ENCODE measurements at regions not wholly inside any gene's neighbourhood (a gene's known extent, or its start where the extent isn't known, plus 50 kb on each side); places are given as distances from the start of the nearest gene placed in this dataset.
A peak's percentile ranks its signal among the peaks of the same experiment; 100 is the strongest.
"Not testable (repeated sequence)": the region's sequence is repeated elsewhere in the genome, so short reads cannot be mapped to it uniquely, and the experiment has no call there.

- no peak for DNase-seq
These were observed 1465.4 kb upstream of the FLRT2 start for GRCh38 chr14:84064316-84065125.

GRCh38 chr14:84065811-84066210 is 1464.1 kb upstream of the FLRT2 start:
- no peak for DNase-seq

DNA sequence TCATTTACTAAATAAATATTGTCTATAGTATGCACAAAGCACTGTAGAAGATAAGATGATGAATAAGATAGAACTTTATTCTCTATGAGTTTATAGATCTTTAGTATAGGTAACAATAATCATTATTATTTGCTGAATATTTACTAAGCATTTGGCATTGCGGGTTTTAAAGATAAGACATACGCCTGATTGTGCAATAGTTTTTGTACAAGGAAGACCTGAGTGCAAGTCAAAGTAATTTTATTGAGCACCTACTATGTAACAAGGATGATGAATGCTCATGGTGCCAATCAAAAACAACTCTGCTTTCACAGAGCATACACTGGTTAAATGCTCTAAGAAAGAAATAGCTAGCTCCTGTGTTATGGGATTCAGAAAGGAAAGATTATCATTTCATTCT is 1461.7 kb upstream of the FLRT2 start:
- no peak for DNase-seq

DNA sequence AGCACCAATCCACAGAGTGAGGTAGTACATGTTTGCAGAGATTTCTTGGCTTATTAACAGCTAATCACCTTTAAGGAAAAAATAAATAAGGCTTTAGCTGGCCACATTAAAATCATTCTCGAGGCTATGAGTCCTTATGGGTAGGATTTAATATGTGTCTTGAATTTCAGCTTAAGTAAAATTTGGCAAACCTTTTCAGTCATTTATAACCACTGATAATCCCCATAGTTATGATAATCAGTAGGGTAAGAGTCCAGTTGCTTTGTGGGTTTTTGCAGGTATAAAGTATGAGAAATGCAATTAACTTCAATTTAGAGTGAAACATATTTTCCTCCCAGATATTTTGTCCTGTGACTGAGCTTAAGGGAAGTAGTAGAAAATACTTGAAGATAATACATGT is 1458.9 kb upstream of the FLRT2 start:
- DNase-seq, result no peak

DNA sequence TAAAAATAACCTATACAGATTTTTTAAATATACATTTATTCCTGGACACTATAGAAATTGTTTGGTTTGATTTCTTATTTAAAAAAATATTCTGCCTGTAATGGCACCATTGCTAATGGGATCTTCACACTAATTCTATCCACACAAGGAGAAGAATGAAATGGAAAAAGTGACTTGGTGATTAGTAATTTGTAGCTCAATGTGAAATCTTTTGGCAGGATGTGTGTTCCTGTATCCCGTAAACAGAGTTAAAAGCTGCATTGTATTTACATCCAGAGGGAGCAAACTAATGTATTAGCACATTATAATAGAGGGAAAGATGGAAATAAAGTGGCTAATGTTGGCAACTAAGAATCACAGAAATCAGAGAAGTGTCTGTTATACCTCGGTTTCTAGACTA is 1455.3 kb upstream of the FLRT2 start:
- no peak for DNase-seq

DNA sequence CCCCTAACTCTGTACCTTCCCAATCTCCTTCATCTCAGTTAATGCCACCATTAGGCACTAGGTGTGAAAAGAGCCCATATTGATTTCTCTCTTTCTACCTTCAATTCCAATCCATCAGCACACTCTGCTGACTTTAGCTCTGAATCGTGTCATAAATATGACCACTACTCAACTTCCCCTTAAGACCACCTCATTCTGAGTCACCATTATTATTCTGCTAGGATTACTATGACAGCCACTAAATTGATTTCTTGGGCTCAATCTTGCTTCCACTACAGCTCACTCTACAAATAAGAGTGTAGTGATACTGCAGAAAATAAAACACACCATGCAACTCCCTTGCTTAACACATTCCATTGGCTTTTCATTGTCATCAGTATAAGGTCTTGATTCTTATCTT is 1449.0 kb upstream of the FLRT2 start:
- DNase-seq, result no peak

DNA sequence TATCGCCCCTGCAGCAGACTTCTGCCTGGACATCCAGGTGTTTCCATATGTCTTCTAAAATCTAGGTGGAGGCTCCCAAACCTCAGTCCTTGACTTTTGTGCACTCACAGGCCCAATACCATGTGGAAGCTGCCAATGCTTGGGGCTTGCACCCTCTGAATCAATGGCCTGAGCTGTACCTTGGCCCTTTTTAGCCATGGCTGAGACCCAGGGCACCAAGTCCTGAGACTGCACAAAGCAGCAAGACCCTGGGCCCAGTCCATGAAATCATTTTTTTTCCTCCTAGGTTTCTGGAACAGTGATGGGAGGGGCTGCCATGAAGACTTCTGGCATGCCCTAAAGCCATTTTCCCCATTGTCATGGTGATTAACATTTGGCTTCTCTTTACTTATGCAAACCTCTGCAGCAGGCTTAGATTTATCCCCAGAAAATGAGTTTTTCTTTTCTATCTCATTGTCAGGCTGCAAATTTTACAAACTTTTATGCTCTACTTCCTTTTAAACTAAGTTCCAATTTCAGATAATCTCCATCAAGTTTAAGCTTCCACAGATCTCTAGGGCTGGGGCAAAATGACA is 1445.8 kb upstream of the FLRT2 start:
- DNase-seq, result no peak

GRCh38 chr14:84085493-84085892 is 1444.5 kb upstream of the FLRT2 start:
- no peak for DNase-seq

DNA sequence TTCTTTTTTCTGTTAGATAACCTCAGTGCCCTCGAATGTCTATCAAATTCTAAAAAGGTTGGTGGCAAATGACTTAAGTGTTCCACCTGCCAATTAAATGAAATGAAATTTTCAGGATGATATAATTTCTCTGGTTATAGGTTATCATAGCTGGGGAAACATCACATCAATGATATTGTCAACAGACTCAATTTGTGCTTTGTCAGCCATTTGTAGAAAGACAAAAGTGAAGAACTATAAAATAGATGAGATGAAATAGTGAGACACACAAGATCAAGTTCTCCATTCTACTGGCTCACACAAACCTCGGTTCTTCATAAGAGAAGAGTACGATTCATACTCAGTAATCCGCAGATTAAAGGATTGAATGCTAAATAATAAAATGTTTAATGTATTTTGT is 1443.2 kb upstream of the FLRT2 start:
- DNase-seq, result no peak

DNA sequence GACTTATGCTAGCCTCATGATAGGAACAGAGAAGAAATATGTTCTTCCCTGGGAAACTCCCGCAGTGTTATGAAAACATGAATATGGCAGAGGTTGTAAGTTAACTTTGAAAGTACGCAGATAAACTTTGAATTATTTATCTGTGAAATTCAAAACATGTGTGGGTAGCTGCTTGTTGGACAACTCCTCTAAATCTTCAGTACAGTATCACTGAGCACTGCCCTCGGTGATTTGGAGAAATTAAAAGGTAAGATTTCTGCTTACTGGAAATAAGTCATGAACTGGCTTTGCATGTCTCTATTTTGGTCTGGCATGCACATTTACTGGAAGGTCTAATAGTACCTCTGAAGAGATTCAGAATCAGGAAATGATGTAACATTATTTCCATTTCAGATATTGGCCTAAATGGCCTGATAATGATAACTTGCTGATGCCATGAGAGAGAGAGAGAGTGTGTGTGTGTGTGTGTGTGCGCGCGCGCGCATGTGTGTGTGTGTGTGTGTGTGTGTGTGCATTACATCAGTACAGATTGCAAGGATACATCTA is 1441.9 kb upstream of the FLRT2 start:
- no peak for DNase-seq

DNA sequence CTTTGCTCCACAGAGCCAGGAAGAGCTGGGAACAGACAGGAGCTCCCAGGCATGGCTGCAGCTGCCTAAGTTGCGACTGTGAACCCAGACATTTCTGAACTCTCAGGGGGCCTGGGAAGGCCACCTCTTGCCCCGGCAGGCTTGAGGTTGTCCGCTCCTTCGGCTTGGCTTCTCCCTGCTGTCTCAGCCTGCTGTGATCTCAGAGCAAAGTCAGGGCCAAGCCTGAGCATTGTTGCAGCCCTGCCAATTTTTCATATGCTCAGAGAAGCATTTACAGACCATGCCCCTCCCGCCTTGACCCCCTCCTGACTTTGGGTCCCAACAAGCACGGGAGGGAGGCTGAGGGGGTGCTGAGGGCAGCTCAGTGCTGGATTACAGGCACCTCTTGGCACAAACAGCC is 1439.1 kb upstream of the FLRT2 start:
- DNase-seq, result no peak

GRCh38 chr14:84095681-84096080 is 1434.3 kb upstream of the FLRT2 start:
- no peak for DNase-seq

DNA sequence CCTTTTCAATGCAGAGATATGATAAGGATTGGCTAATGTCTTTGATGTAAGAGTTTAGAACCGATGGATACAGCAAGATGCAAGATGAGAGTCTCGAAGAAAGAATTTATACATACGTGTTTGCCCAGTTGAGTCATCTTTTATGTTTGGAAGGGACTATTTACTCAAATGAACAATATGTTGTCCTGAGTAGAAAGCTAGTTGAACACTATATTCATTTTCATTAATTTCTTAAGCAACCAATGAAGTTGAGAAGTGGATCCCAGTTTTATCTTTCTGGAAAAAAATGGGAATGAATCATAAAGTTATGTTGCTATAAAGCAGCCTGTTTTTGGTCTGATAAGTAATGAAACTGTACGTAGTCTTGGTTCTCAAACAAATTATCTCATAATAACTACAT is 1431.7 kb upstream of the FLRT2 start:
- no peak for DNase-seq

- DNase-seq, result not testable (repeated sequence)
These were observed 1430.4 kb upstream of the FLRT2 start for GRCh38 chr14:84099560-84099959.

DNA sequence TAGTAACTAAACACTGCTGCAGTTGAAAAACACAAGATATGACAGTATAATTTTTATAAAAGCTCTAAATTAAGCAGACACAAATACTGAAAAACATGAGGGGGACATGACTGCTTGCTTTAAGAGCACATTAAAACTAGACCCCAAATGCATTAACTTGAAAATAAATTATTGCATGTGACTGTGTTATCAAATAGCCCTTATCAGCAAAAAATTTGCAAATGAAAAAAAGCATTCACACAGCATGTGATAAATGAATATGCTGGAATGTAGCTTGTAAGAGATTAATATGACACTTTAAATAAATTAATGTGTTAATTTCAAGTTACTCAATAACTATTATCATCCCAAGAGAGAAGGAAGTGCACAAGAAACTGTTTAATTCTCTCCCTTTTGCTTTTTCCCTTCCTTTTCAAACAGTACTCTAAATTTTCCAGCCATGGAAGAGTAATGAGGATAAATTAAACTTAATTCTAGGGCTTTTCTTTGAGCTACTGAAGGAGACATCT is 1422.1 kb upstream of the FLRT2 start:
- DNase-seq, result no peak

DNA sequence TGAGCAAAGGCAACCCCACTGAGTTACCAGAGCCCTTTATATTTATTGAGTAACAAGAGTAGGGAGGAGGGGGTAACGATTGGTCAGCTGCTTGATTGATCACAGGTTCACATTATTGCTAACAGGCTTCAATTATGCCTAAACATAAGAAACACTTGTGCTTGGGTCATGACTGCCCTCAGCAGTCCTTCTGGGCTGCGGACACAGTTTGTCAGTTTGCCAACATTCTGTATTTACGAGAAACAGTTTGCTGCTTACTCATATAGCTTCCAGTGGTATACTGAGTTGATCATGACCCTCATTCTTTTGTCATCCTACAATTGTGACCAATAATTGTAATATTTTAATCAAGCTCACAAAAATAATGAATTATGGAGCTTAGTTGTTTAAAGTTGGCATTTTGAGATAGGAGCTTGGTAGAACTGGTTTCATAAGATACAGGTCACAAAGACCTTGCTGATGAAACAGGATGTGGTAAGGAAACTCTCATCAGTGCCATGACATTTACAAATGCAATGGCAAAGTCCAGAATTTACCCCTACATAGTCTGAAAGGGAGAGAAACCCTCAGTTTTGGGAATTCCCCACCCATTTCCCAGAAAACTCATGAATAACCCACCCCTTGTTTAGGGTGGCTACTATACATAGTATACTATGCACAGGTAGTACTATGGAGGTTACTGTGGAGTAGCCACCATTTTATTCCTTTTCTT is 1421.0 kb upstream of the FLRT2 start:
- DNase-seq, result no peak

DNA sequence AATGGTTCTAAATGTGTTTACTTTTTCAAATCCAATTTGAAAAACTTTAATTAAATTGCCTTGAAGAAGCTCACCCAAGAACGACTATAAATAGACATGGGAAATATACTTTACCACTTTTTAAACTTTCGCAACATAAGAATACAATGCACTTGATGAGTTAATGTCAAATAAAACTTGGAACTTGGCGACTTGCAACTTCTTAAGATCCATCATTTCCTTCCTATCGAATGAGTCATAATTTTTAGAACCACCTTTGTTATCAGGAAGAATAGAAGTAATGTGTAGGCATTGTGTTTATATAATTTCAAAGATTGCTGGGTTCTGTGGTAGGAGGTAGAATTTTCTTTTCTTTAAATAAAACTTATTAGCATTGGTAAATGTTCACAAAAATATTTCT is 1417.4 kb upstream of the FLRT2 start:
- DNase-seq, result no peak

GRCh38 chr14:84125676-84126075 is 1404.3 kb upstream of the FLRT2 start:
- DNase-seq, result no peak

- no peak for DNase-seq
These were observed 1402.4 kb upstream of the FLRT2 start for GRCh38 chr14:84127495-84127894.

- DNase-seq, result no peak
These were observed 1401.9 kb upstream of the FLRT2 start for GRCh38 chr14:84128050-84128449.

GRCh38 chr14:84129007-84129406 is 1400.9 kb upstream of the FLRT2 start:
- DNase-seq, result peak; percentile 16

GRCh38 chr14:84129941-84130340 is 1400.0 kb upstream of the FLRT2 start:
- DNase-seq, result no peak

GRCh38 chr14:84131924-84132323 is 1398.0 kb upstream of the FLRT2 start:
- DNase-seq, result no peak

GRCh38 chr14:84144166-84144565 is 1385.8 kb upstream of the FLRT2 start:
- no peak for DNase-seq
